KMS-11 (cell line): ENCODE measurements at regions not wholly inside any gene's neighbourhood (a gene's known extent, or its start where the extent isn't known, plus 50 kb on each side); places are given as distances from the start of the nearest gene placed in this dataset.

Experiments
- H2AFZ ChIP-seq: fragments of 200-600 bp; sonication (generic); 2 replicates; pipeline ENCODE4 v1.6.1; 2016; ENCODE audit warnings: antibody characterized with exemption, mixed run types, low read depth
- H3K27ac ChIP-seq: fragments of 200-600 bp; sonication (generic); 2 replicates; pipeline ENCODE4 v1.6.1; 2016; ENCODE audit warnings: mild to moderate bottlenecking, mixed run types
- H3K27me3 ChIP-seq: fragments of 200-600 bp; sonication (generic); 2 replicates; pipeline ENCODE4 v1.6.1; 2017; ENCODE audit warnings: mild to moderate bottlenecking, low read depth, mixed run types, moderate library complexity; ENCODE audit not compliant: insufficient read depth
- H3K36me3 ChIP-seq: fragments of 200-600 bp; sonication (generic); 2 replicates; pipeline ENCODE4 v1.6.1; 2017; ENCODE audit warnings: mild to moderate bottlenecking, mixed run types; ENCODE audit not compliant: insufficient read depth
- H3K4me1 ChIP-seq: fragments of 200-600 bp; sonication (generic); 2 replicates; pipeline ENCODE4 v1.6.1; 2016; ENCODE audit warnings: mild to moderate bottlenecking, low read depth, mixed run types; ENCODE audit not compliant: poor library complexity, severe bottlenecking
- H3K4me2 ChIP-seq: fragments of 200-600 bp; sonication (generic); 2 replicates; pipeline ENCODE4 v1.7.0; 2016; ENCODE audit warnings: mild to moderate bottlenecking, mixed run types
- H3K4me3 ChIP-seq: fragments of 200-600 bp; sonication (generic); IDR thresholded peaks from 2 replicates; pipeline ENCODE4 v1.6.1; 2017; ENCODE audit warnings: low read depth, low read length, mixed read lengths; ENCODE audit not compliant: insufficient read depth
- H3K79me2 ChIP-seq: fragments of 200-600 bp; sonication (generic); 2 replicates; pipeline ENCODE4 v1.6.1; 2016; ENCODE audit warnings: low read depth, mixed run types; ENCODE audit not compliant: insufficient read depth
- H3K9ac ChIP-seq: fragments of 200-600 bp; sonication (generic); 2 replicates; pipeline ENCODE4 v1.6.1; 2016; ENCODE audit warnings: mild to moderate bottlenecking, mixed run types
- H4K20me1 ChIP-seq: fragments of 200-600 bp; sonication (generic); 2 replicates; pipeline ENCODE4 v1.6.1; 2016; ENCODE audit warnings: mild to moderate bottlenecking, mixed run types; ENCODE audit not compliant: insufficient read depth
- TF ChIP-seq, protein P1 (sequence below): fragments of 200-600 bp; sonication (generic); conservative IDR thresholded peaks from 2 replicates; pipeline ENCODE4 v1.6.1; 2017; ENCODE audit warnings: low read depth, mild to moderate bottlenecking, antibody characterized with exemption, low read length, moderate library complexity, mixed read lengths

DNA sequence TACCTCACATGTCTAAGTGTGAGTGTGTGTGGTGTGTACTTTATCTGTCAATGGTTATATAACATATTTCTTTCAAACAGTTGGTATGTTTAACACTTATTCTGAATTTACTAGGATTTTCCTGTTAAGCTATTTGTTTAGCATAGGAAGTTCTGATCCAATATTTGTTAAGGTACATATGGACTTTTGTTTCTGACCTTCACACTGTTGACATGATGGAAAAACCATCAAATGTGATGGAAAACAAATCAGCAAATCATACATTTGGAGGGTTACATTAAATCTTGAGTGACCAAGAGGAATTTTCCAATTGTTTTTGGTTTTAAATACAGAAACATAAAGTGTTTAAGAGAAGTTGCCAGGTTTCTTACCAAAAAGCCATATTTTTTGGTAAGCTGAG lies 638.9 kb downstream of the STK39 start:
- Histone ChIP-seq H4K20me1 (no peaks in the 10 kb centered on the region), H3K36me3 (no peaks in the 10 kb centered on the region), H3K9ac (no peak overlapping the region), H3K4me1 (no peaks in the 10 kb centered on the region), H3K79me2 (no peaks in the 10 kb centered on the region), H3K27me3 (no peaks in the 10 kb centered on the region), H3K4me3 (no peak overlapping the region), H3K4me2 (no peak overlapping the region), H2AFZ (no peak overlapping the region), H3K27ac (no peak overlapping the region)
- TF ChIP-seq, protein P1, sequence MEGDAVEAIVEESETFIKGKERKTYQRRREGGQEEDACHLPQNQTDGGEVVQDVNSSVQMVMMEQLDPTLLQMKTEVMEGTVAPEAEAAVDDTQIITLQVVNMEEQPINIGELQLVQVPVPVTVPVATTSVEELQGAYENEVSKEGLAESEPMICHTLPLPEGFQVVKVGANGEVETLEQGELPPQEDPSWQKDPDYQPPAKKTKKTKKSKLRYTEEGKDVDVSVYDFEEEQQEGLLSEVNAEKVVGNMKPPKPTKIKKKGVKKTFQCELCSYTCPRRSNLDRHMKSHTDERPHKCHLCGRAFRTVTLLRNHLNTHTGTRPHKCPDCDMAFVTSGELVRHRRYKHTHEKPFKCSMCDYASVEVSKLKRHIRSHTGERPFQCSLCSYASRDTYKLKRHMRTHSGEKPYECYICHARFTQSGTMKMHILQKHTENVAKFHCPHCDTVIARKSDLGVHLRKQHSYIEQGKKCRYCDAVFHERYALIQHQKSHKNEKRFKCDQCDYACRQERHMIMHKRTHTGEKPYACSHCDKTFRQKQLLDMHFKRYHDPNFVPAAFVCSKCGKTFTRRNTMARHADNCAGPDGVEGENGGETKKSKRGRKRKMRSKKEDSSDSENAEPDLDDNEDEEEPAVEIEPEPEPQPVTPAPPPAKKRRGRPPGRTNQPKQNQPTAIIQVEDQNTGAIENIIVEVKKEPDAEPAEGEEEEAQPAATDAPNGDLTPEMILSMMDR, result no peak

DNA sequence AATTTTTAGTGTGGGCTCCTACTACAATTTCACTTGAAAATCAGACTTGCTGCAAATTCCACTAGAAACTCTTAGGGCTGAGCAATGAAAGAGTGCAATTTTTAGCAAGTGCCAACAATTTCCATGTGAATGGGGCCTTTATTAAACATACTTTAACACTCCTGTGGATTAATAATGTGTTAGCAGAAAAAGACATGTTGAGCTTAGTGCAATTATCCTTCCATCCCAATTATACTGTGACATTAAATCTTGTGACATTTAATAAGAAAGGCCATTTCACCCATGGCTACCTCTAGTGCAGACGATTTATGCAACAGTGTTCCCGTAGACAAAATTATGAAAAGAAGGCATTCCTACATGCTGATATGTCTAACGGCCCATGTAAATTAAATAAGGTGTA lies 639.7 kb downstream of the STK39 start:
- H3K27me3 ChIP-seq, result no peaks in the 10 kb centered on the region
- TF ChIP-seq, protein P1, result no peak
- no peak overlapping the region for H2AFZ ChIP-seq
- no peaks in the 10 kb centered on the region for H3K79me2 ChIP-seq
- no peak overlapping the region for H3K4me2 ChIP-seq
- no peaks in the 10 kb centered on the region for H3K4me1 ChIP-seq
- no peaks in the 10 kb centered on the region for H4K20me1 ChIP-seq
- no peak overlapping the region for H3K9ac ChIP-seq
- no peaks in the 10 kb centered on the region for H3K36me3 ChIP-seq
- H3K4me3 ChIP-seq, result no peak overlapping the region
- no peak overlapping the region for H3K27ac ChIP-seq

DNA sequence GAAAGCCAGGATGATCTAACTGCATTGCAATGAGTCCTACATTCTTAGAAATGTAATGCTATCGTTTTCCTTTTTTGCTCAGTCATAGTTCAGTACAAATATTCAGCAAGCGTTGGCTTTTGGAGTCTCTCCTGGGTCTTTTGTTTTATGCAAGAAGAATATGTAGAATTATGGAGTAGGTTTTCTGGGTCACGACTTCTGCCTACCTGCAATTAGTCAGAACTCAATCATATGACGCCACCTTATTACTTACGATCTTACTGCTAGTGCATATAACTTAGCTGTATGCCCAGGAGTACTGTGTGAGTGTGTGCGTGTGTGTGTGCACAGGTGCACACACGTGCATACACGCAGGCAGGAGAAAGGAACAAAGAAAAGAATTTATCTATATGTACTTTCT lies 640.2 kb downstream of the STK39 start:
- no peaks in the 10 kb centered on the region for H3K27me3 ChIP-seq
- no peak overlapping the region for H2AFZ ChIP-seq
- no peaks in the 10 kb centered on the region for H3K79me2 ChIP-seq
- TF ChIP-seq, protein P1, result no peak
- no peak overlapping the region for H3K4me2 ChIP-seq
- no peak overlapping the region for H3K4me3 ChIP-seq
- H3K9ac ChIP-seq, result no peak overlapping the region
- H3K36me3 ChIP-seq, result no peaks in the 10 kb centered on the region
- no peaks in the 10 kb centered on the region for H4K20me1 ChIP-seq
- H3K4me1 ChIP-seq, result no peaks in the 10 kb centered on the region
- no peak overlapping the region for H3K27ac ChIP-seq

DNA sequence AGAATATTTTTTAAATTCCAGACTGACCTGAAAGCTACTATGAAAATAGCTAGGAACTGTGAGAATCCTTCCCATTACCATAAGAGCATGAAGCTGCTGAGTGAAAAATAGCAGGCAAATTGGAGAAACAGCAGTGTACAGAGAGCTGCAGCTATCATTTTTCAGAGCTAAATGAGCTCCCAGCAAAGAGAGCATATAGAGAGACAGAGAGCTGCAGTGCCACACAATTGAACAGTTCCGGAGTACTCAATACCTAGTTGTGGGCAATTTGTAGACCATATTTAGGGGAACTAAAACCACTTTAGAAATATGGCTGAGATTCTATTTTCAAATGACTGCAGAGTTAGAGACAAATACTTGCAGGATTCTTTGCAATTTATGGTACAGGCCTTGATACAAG lies 645.3 kb downstream of the STK39 start:
- H3K4me3 ChIP-seq, result no peak overlapping the region
- no peak overlapping the region for H3K4me2 ChIP-seq
- H3K79me2 ChIP-seq, result no peaks in the 10 kb centered on the region
- H3K36me3 ChIP-seq, result no peaks in the 10 kb centered on the region
- H3K9ac ChIP-seq, result no peak overlapping the region
- no peaks in the 10 kb centered on the region for H3K4me1 ChIP-seq
- no peak overlapping the region for H2AFZ ChIP-seq
- TF ChIP-seq, protein P1, result no peak
- no peak overlapping the region for H3K27ac ChIP-seq
- H4K20me1 ChIP-seq, result no peaks in the 10 kb centered on the region
- no peaks in the 10 kb centered on the region for H3K27me3 ChIP-seq

DNA sequence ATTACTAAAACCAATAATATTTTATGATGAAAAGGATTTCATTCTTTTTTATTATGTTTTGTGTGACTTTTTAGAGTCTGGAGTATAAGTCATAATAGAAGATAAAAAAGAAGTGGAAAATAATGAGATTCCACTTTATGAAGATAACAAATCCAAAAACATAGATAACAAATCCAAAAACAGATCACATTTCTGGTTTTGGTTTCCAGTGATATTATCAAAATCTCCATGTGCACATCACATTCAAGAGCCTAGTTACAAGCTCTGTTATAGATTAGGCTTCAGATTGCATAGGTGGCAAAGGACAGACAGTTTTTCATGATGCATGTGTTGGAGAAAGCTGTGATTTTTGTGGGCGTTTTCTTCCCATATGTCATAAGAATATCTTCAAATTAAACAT lies 648.2 kb downstream of the STK39 start:
- no peak overlapping the region for H3K9ac ChIP-seq
- no peaks in the 10 kb centered on the region for H3K4me1 ChIP-seq
- H2AFZ ChIP-seq, result no peak overlapping the region
- no peaks in the 10 kb centered on the region for H3K27me3 ChIP-seq
- no peak overlapping the region for H3K4me3 ChIP-seq
- no peaks in the 10 kb centered on the region for H3K36me3 ChIP-seq
- no peak overlapping the region for H3K4me2 ChIP-seq
- H3K27ac ChIP-seq, result no peak overlapping the region
- TF ChIP-seq, protein P1, result no peak
- H4K20me1 ChIP-seq, result no peaks in the 10 kb centered on the region
- H3K79me2 ChIP-seq, result no peaks in the 10 kb centered on the region
